ENCODE measurements at regions not wholly inside any gene's neighbourhood (a gene's known extent, or its start where the extent isn't known, plus 50 kb on each side); places are given as distances from the start of the nearest gene placed in this dataset.

DNA sequence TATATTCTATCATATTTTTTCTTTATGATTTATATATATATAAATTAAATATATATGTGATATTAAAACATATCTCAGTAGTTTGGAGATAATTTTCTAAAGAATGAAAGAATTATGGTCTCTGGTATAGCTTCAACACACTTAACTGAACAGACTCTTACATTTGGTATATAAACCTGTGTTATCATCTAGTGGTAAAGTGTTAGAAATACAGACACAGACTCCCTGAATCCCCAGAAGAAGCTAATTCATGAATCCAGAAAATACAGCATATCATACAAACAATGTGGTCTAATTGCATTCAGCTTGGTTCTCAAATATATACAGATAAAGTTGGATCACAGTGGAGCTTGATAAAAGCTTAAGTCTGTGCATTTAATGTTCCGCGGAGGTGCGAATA lies 1100.4 kb downstream of the ROBO2 start:
- H3K27ac ChIP-seq (ENCODE audit: low read depth in 1 of 2, low read length in 2 of 2), result no peak overlapping the region
- H2AFZ ChIP-seq (ENCODE audit: insufficient read depth, low read depth, low read length, poor library complexity, severe bottlenecking), result no peak overlapping the region
- H3K27me3 ChIP-seq (ENCODE audit: control insufficient read depth in 2 of 2, insufficient read depth in 2 of 2, low read length in 2 of 2), result no peaks in the 10 kb centered on the region
- no peak overlapping the region for H3K4me3 Mint-ChIP-seq
- H4K20me1 ChIP-seq (ENCODE audit: insufficient read depth, low read length), result no peaks in the 10 kb centered on the region
- H3K9ac ChIP-seq (ENCODE audit: insufficient read depth, low read length, poor library complexity, severe bottlenecking), result no peak overlapping the region
- TF ChIP-seq, protein P1, sequence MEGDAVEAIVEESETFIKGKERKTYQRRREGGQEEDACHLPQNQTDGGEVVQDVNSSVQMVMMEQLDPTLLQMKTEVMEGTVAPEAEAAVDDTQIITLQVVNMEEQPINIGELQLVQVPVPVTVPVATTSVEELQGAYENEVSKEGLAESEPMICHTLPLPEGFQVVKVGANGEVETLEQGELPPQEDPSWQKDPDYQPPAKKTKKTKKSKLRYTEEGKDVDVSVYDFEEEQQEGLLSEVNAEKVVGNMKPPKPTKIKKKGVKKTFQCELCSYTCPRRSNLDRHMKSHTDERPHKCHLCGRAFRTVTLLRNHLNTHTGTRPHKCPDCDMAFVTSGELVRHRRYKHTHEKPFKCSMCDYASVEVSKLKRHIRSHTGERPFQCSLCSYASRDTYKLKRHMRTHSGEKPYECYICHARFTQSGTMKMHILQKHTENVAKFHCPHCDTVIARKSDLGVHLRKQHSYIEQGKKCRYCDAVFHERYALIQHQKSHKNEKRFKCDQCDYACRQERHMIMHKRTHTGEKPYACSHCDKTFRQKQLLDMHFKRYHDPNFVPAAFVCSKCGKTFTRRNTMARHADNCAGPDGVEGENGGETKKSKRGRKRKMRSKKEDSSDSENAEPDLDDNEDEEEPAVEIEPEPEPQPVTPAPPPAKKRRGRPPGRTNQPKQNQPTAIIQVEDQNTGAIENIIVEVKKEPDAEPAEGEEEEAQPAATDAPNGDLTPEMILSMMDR (IDR thresholded peaks at IDR 0.05), result no peak
- no peaks in the 10 kb centered on the region for H3K79me2 ChIP-seq (ENCODE audit: insufficient read depth, low read length)
- H3K27ac Mint-ChIP-seq, result no peak overlapping the region
- no peak overlapping the region for H3K4me2 ChIP-seq (replicated peaks; ENCODE audit: extremely low read depth, low read length, poor library complexity, severe bottlenecking)
- DNase-seq, result no peak
- intact Hi-C loops (cut with micrococcal nuclease), result no loop called here
- H3K4me1 ChIP-seq (ENCODE audit: control insufficient read depth in 1 of 2, insufficient read depth in 2 of 2, low read length in 2 of 2), result no peaks in the 10 kb centered on the region
- no peaks in the 10 kb centered on the region for H3K27me3 Mint-ChIP-seq (ENCODE audit: low read depth in 3 of 3)
- no peak overlapping the region for H3K4me3 ChIP-seq (replicated peaks in 1 of 3; ENCODE audit: low read depth in 2 of 3, low read length in 3 of 3)
- no peaks in the 10 kb centered on the region for H3K36me3 ChIP-seq (replicated peaks in 1 of 2; ENCODE audit: control insufficient read depth in 1 of 2, insufficient read depth in 2 of 2, low read length in 2 of 2)
- no peaks in the 10 kb centered on the region for H3K36me3 Mint-ChIP-seq
- H3K9me3 Mint-ChIP-seq, result peaks cover 0 to 4% (median 3%) of the 10 kb centered on the region in 7 donors
- WGBS (ENCODE audit: insufficient coverage), result no CpG with 5 or more reads among the region's 3 CpGs
- H3K4me1 Mint-ChIP-seq, result no peaks in the 10 kb centered on the region
- H3K9me3 ChIP-seq (replicated peaks in 1 of 2; ENCODE audit: control insufficient read depth in 1 of 2, insufficient read depth in 1 of 2, low read length in 2 of 2), result peaks cover 9 to 10% of the 10 kb centered on the region in 2 donors

DNA sequence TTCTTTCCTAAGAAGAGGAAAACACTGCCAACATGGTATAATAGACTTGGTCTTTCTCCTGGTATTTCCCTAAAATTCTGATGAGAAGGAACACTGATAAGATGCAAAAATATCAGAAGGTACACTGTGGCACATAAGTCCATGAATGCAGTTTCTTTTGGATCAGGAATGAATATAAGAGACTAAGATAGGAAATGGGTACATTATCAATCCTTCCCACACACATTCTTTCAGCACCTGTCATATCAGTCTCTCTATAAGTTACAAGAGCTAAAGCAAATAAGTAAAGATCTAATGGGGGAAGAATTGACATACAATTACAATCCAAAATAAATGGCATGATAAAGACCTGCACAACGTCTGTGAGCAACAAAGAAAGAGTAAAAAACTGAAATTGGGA lies 1101.0 kb downstream of the ROBO2 start:
- DNase-seq, result no peak
- intact Hi-C loops (cut with micrococcal nuclease), result no loop called here
- no CpG with 5 or more reads among the region's 1 CpG for WGBS (ENCODE audit: insufficient coverage)
- Mint-ChIP-seq H3K36me3 (no peaks in the 10 kb centered on the region), H3K27ac (no peak overlapping the region), H3K27me3 (ENCODE audit: low read depth in 3 of 3) (no peaks in the 10 kb centered on the region), H3K9me3 (peaks cover 0 to 4% (median 3%) of the 10 kb centered on the region in 7 donors), H3K4me1 (no peaks in the 10 kb centered on the region), H3K4me3 (no peak overlapping the region)
- no peak overlapping the region for H3K27ac ChIP-seq (ENCODE audit: low read depth in 1 of 2, low read length in 2 of 2)
- peaks cover 9 to 10% of the 10 kb centered on the region in 2 donors for H3K9me3 ChIP-seq (replicated peaks in 1 of 2; ENCODE audit: control insufficient read depth in 1 of 2, insufficient read depth in 1 of 2, low read length in 2 of 2)
- H3K4me2 ChIP-seq (replicated peaks; ENCODE audit: extremely low read depth, low read length, poor library complexity, severe bottlenecking), result no peak overlapping the region
- no peaks in the 10 kb centered on the region for H3K79me2 ChIP-seq (ENCODE audit: insufficient read depth, low read length)
- no peaks in the 10 kb centered on the region for H4K20me1 ChIP-seq (ENCODE audit: insufficient read depth, low read length)
- no peak overlapping the region for H2AFZ ChIP-seq (ENCODE audit: insufficient read depth, low read depth, low read length, poor library complexity, severe bottlenecking)
- no peaks in the 10 kb centered on the region for H3K36me3 ChIP-seq (replicated peaks in 1 of 2; ENCODE audit: control insufficient read depth in 1 of 2, insufficient read depth in 2 of 2, low read length in 2 of 2)
- H3K4me3 ChIP-seq (replicated peaks in 1 of 3; ENCODE audit: low read depth in 2 of 3, low read length in 3 of 3), result no peak overlapping the region
- H3K9ac ChIP-seq (ENCODE audit: insufficient read depth, low read length, poor library complexity, severe bottlenecking), result no peak overlapping the region
- no peaks in the 10 kb centered on the region for H3K4me1 ChIP-seq (ENCODE audit: control insufficient read depth in 1 of 2, insufficient read depth in 2 of 2, low read length in 2 of 2)
- no peaks in the 10 kb centered on the region for H3K27me3 ChIP-seq (ENCODE audit: control insufficient read depth in 2 of 2, insufficient read depth in 2 of 2, low read length in 2 of 2)
- TF ChIP-seq, protein P1 (IDR thresholded peaks at IDR 0.05), result no peak

Measured in CD14-positive monocyte (primary cell).